HFF-Myc (cell line): ENCODE measurements at regions not wholly inside any gene's neighbourhood (a gene's known extent, or its start where the extent isn't known, plus 50 kb on each side); places are given as distances from the start of the nearest gene placed in this dataset.

Experiments used
- DNase-seq: peaks from one replicate; pipeline ENCODE4 v3.0.0-alpha.2; 2011; ENCODE audit warnings: low read depth; ENCODE audit errors: extremely low read depth
- H3K4me3 ChIP-seq: replicated peaks from 2 replicates; pipeline ENCODE4 v1.5.1; 2011; ENCODE audit warnings: low read depth, mild to moderate bottlenecking, control low read depth, low read length
- CTCF ChIP-seq: IDR thresholded peaks from 2 replicates; pipeline ENCODE4 v1.5.1; 2012; ENCODE audit warnings: mild to moderate bottlenecking, low read depth, low read length, control low read depth; ENCODE audit errors: missing control alignments

GRCh38 chr14:97336816-97337215, 539.6 kb downstream of the VRK1 start:
- DNase-seq: no peak
- TF ChIP-seq CTCF: no peak

GRCh38 chr14:97337267-97337666, 540.1 kb downstream of the VRK1 start:
- DNase-seq: no peak
- H3K4me3 ChIP-seq: no peak overlapping the region
- no peak for TF ChIP-seq CTCF

More at GRCh38 chr14:97336816-97337215, 539.6 kb downstream of the VRK1 start:
- no peak overlapping the region for H3K4me3 ChIP-seq

- TF ChIP-seq CTCF: no peak
- no peak overlapping the region for H3K4me3 ChIP-seq
Measured at GRCh38 chr14:97337670-97338069, 540.5 kb downstream of the VRK1 start.

GRCh38 chr14:97344666-97345065, 547.5 kb downstream of the VRK1 start:
- no peak for TF ChIP-seq CTCF
- DNase-seq: no peak
- no peak overlapping the region for H3K4me3 ChIP-seq

More at GRCh38 chr14:97337670-97338069, 540.5 kb downstream of the VRK1 start:
- DNase-seq: no peak

GRCh38 chr14:97346675-97347074, 549.5 kb downstream of the VRK1 start:
- TF ChIP-seq CTCF: no peak
- DNase-seq: no peak
- no peak overlapping the region for H3K4me3 ChIP-seq

GRCh38 chr14:97349463-97349862, 552.3 kb downstream of the VRK1 start:
- H3K4me3 ChIP-seq: no peak overlapping the region
- no peak for TF ChIP-seq CTCF
- DNase-seq: no peak

- TF ChIP-seq CTCF: no peak
- DNase-seq: no peak
- no peak overlapping the region for H3K4me3 ChIP-seq
Measured at GRCh38 chr14:97349946-97350345, 552.8 kb downstream of the VRK1 start.
